ENCODE measurements at regions not wholly inside any gene's neighbourhood (a gene's known extent, or its start where the extent isn't known, plus 50 kb on each side); places are given as distances from the start of the nearest gene placed in this dataset.

GRCh38 chr5:155772009-155772662 is 554.8 kb upstream of the SGCD start:
- no peak overlapping the region for H3K9ac ChIP-seq (ENCODE audit: low read length)
- H3F3A ChIP-seq (ENCODE audit: insufficient read depth) = no peaks in the 10 kb centered on the region
- H3K79me2 ChIP-seq (ENCODE audit: insufficient read depth, low read length) = no peaks in the 10 kb centered on the region
- H2AFZ ChIP-seq (ENCODE audit: low read depth, low read length, severe bottlenecking) = no peak overlapping the region
- 0 out of 2 replicates have a peak, but pooled peaks cover 3% of the 10 kb centered on the region for H3K9me2 ChIP-seq (replicated peaks; ENCODE audit: insufficient read depth, low read length)
- no peaks in the 10 kb centered on the region for H3K9me3 ChIP-seq (ENCODE audit: insufficient read depth, low read length)
- H3K36me3 ChIP-seq (ENCODE audit: low read length) = no peaks in the 10 kb centered on the region
- no peak for TF ChIP-seq EZH2phosphoT487 (conservative IDR thresholded peaks at IDR 0.05; ENCODE audit: low read length)
- TF ChIP-seq, protein P1, sequence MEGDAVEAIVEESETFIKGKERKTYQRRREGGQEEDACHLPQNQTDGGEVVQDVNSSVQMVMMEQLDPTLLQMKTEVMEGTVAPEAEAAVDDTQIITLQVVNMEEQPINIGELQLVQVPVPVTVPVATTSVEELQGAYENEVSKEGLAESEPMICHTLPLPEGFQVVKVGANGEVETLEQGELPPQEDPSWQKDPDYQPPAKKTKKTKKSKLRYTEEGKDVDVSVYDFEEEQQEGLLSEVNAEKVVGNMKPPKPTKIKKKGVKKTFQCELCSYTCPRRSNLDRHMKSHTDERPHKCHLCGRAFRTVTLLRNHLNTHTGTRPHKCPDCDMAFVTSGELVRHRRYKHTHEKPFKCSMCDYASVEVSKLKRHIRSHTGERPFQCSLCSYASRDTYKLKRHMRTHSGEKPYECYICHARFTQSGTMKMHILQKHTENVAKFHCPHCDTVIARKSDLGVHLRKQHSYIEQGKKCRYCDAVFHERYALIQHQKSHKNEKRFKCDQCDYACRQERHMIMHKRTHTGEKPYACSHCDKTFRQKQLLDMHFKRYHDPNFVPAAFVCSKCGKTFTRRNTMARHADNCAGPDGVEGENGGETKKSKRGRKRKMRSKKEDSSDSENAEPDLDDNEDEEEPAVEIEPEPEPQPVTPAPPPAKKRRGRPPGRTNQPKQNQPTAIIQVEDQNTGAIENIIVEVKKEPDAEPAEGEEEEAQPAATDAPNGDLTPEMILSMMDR (IDR thresholded peaks at IDR 0.05; ENCODE audit: insufficient read depth, low read length, poor library complexity, severe bottlenecking) = no peak
- H4K20me1 ChIP-seq (ENCODE audit: low read depth, low read length) = no peaks in the 10 kb centered on the region
- H3K27me3 ChIP-seq (ENCODE audit: low read length) = no peaks in the 10 kb centered on the region
- H3K27ac ChIP-seq (ENCODE audit: low read depth, low read length) = no peak overlapping the region
- no peak overlapping the region for H3K4me3 ChIP-seq (ENCODE audit: insufficient read depth, low read length, poor library complexity, severe bottlenecking)
- H3K4me2 ChIP-seq (ENCODE audit: low read depth, low read length, poor library complexity, severe bottlenecking) = no peak overlapping the region

DNA sequence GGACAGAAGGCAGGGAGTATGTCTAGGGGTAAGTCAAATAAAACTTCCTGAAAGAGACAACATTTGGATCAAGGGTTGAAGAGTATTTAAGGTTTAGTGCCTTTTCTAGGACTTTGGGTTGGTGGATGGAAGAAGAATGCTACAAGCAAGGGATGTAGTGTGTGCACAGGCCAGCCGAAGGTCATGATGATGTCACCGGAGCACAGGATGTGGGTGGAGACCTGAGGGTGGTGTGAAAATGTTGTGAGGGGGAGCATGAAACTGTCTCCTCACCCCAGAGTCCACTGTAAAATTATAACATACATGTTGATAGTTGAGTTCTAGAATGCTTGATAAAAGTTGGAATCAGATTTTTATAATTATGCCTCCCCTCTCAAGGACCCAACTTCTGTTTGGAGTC is 553.3 kb upstream of the SGCD start:
- H3K27ac ChIP-seq (ENCODE audit: low read depth, low read length) = no peak overlapping the region

DNA sequence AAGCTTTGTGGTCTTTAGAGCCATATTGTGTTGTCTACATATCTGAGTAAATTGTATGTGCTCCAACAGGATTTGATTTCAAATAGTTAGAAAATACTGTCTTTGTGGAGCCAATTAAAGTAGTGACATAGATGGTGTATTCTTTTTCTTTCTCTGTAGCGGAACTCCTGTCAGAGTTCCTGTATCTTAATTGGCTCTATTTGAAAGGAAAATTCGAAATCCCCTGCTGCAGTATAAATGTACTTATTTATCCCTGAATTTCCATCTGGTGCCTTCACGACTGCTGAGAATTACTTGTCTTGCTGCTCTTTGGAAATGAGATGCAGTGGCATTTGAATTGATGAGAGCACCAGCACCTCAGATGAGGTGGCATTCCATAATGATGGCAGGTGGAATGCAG is 546.7 kb upstream of the SGCD start:
- no peak overlapping the region for H3K4me2 ChIP-seq (ENCODE audit: low read depth, low read length, poor library complexity, severe bottlenecking)
- H3K9me3 ChIP-seq (ENCODE audit: insufficient read depth, low read length) = no peaks in the 10 kb centered on the region
- H3K9me2 ChIP-seq (replicated peaks; ENCODE audit: insufficient read depth, low read length) = 0 out of 2 replicates have a peak, but pooled peaks cover 3% of the 10 kb centered on the region
- no peaks in the 10 kb centered on the region for H3K36me3 ChIP-seq (ENCODE audit: low read length)
- H2AFZ ChIP-seq (ENCODE audit: low read depth, low read length, severe bottlenecking) = no peak overlapping the region
- no peaks in the 10 kb centered on the region for H3F3A ChIP-seq (ENCODE audit: insufficient read depth)
- no peak overlapping the region for H3K27ac ChIP-seq (ENCODE audit: low read depth, low read length)
- H3K4me3 ChIP-seq (ENCODE audit: insufficient read depth, low read length, poor library complexity, severe bottlenecking) = no peak overlapping the region
- no peak for TF ChIP-seq EZH2phosphoT487 (conservative IDR thresholded peaks at IDR 0.05; ENCODE audit: low read length)
- TF ChIP-seq, protein P1 (IDR thresholded peaks at IDR 0.05; ENCODE audit: insufficient read depth, low read length, poor library complexity, severe bottlenecking) = no peak
- no peaks in the 10 kb centered on the region; the same call in 1 of the 2 replicates for H3K27me3 ChIP-seq (ENCODE audit: low read length)
- no peak overlapping the region for H3K9ac ChIP-seq (ENCODE audit: low read length)
- no peaks in the 10 kb centered on the region for H4K20me1 ChIP-seq (ENCODE audit: low read depth, low read length)
- no peaks in the 10 kb centered on the region for H3K79me2 ChIP-seq (ENCODE audit: insufficient read depth, low read length)

More for the DNA sequence above, 553.3 kb upstream of the SGCD start:
- H3K9ac ChIP-seq (ENCODE audit: low read length) = no peak overlapping the region
- 0 out of 2 replicates have a peak, but pooled peaks cover 3% of the 10 kb centered on the region for H3K9me2 ChIP-seq (replicated peaks; ENCODE audit: insufficient read depth, low read length)
- H3K27me3 ChIP-seq (ENCODE audit: low read length) = no peaks in the 10 kb centered on the region
- no peaks in the 10 kb centered on the region for H4K20me1 ChIP-seq (ENCODE audit: low read depth, low read length)
- no peak overlapping the region for H3K4me2 ChIP-seq (ENCODE audit: low read depth, low read length, poor library complexity, severe bottlenecking)
- no peak overlapping the region for H3K4me3 ChIP-seq (ENCODE audit: insufficient read depth, low read length, poor library complexity, severe bottlenecking)
- H3F3A ChIP-seq (ENCODE audit: insufficient read depth) = no peaks in the 10 kb centered on the region
- no peak overlapping the region for H2AFZ ChIP-seq (ENCODE audit: low read depth, low read length, severe bottlenecking)
- no peaks in the 10 kb centered on the region for H3K9me3 ChIP-seq (ENCODE audit: insufficient read depth, low read length)
- no peaks in the 10 kb centered on the region for H3K36me3 ChIP-seq (ENCODE audit: low read length)
- TF ChIP-seq, protein P1 (IDR thresholded peaks at IDR 0.05; ENCODE audit: insufficient read depth, low read length, poor library complexity, severe bottlenecking) = no peak
- no peak for TF ChIP-seq EZH2phosphoT487 (conservative IDR thresholded peaks at IDR 0.05; ENCODE audit: low read length)
- no peaks in the 10 kb centered on the region for H3K79me2 ChIP-seq (ENCODE audit: insufficient read depth, low read length)
